ENCODE measurements at regions not wholly inside any gene's neighbourhood (a gene's known extent, or its start where the extent isn't known, plus 50 kb on each side); places are given as distances from the start of the nearest gene placed in this dataset.

DNA sequence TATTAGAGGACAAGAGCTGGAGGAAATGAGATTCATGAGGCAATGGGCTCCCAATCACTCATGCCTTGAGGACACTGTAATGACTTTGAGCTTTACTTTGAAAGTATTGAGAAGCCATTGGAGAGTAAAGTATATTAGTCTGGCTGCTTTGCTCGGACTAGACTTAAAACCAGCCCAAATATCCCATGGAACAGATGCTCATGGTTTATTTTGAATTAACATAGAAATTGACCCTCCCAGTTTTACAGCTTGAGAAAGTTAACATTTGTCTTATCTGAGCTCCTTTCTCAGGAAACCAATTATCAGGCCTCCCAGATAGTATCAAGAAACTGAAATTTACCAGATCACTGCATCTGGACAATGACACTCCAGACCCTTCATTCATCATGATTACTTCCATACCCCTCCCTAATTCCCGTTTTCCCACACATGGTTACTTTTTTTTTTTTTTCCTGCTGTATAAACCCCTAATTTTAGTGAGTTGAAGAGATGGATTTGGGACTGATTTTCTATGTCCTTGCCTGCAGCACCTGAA, 270.8 kb upstream of the SMIM30 start:
- TF ChIP-seq CTCF (IDR thresholded peaks at IDR 0.05) (no peak), POLR2AphosphoS5 (IDR thresholded peaks at IDR 0.05; ENCODE audit: insufficient read depth in 1 of 2, low read depth in 1 of 2) (no peak), POLR2A (IDR thresholded peaks at IDR 0.05) (no peak)
